Keratinocyte (primary cell): ENCODE measurements at regions not wholly inside any gene's neighbourhood (a gene's known extent, or its start where the extent isn't known, plus 50 kb on each side); places are given as distances from the start of the nearest gene placed in this dataset.
A peak's percentile ranks its signal among the peaks of the same experiment; 100 is the strongest.

Experiments used
- DNase-seq: peaks from one replicate; pipeline ENCODE4 v3.0.0-alpha.2; 2011; ENCODE audit warnings: low read depth, missing footprints, low spot score
- FAIRE-seq: peaks from 2 replicates; lab custom pipeline; 2011; peaks lifted over from hg19 to GRCh38; lab: Jason Lieb, UNC
- H2AFZ ChIP-seq: 2 replicates; pipeline ENCODE4 v1.6.0; 2012; ENCODE audit warnings: low read length, control low read depth, inconsistent platforms; ENCODE audit not compliant: control insufficient read depth
- H3K27ac ChIP-seq: 2 replicates; pipeline ENCODE4 v1.5.1; 2011; ENCODE audit warnings: low read length; ENCODE audit not compliant: control insufficient read depth, insufficient read depth
- H3K27me3 ChIP-seq: 3 replicates; pipeline ENCODE4 v1.6.0; 2011; ENCODE audit warnings: low read length; ENCODE audit not compliant: control insufficient read depth, insufficient read depth; ENCODE audit errors: extremely low read depth
- H3K36me3 ChIP-seq, 2 experiments: 2 replicates in 1 of 2; 3 replicates in 1 of 2; pipeline ENCODE4 v1.5.1; 2011; ENCODE audit warnings: low read length in 2 of 2, mild to moderate bottlenecking in 1 of 2; ENCODE audit not compliant: control insufficient read depth in 2 of 2, insufficient read depth in 2 of 2; ENCODE audit errors: extremely low read depth in 1 of 2
- H3K4me1 ChIP-seq: 3 replicates; pipeline ENCODE4 v1.5.1; 2011; ENCODE audit warnings: low read length; ENCODE audit not compliant: control insufficient read depth, insufficient read depth; ENCODE audit errors: extremely low read depth
- H3K4me2 ChIP-seq: 3 replicates; pipeline ENCODE4 v1.6.0; 2011; ENCODE audit warnings: low read depth, low read length; ENCODE audit not compliant: control insufficient read depth, insufficient read depth; ENCODE audit errors: extremely low read depth
- H3K4me3 ChIP-seq, 3 experiments: fragments of 200-600 bp in 1 of 3; sonication (generic) in 1 of 3; 2 replicates in 2 of 3; 3 replicates in 1 of 3; pipeline ENCODE4 v1.5.1; 2011 to 2016; ENCODE audit warnings: low read length in 3 of 3, mild to moderate bottlenecking in 3 of 3, control low read depth in 2 of 3, inconsistent platforms in 1 of 3, low read depth in 1 of 3, mixed read lengths in 1 of 3, mixed run types in 1 of 3, moderate library complexity in 1 of 3; ENCODE audit not compliant: control insufficient read depth in 2 of 3, insufficient read depth in 2 of 3; ENCODE audit errors: extremely low read depth in 1 of 3
- H3K79me2 ChIP-seq: 2 replicates; pipeline ENCODE4 v1.6.0; 2012; ENCODE audit warnings: low read length; ENCODE audit not compliant: control insufficient read depth, insufficient read depth
- H3K9ac ChIP-seq: 3 replicates; pipeline ENCODE4 v1.6.0; 2011; ENCODE audit warnings: low read length; ENCODE audit not compliant: control insufficient read depth, insufficient read depth; ENCODE audit errors: extremely low read depth
- H3K9me1 ChIP-seq: 3 replicates; pipeline ENCODE4 v1.6.0; 2011; ENCODE audit warnings: low read length; ENCODE audit not compliant: control insufficient read depth, insufficient read depth; ENCODE audit errors: extremely low read depth
- H3K9me3 ChIP-seq: 2 replicates; pipeline ENCODE4 v1.5.1; 2012; ENCODE audit warnings: low read depth, low read length; ENCODE audit not compliant: control insufficient read depth
- H4K20me1 ChIP-seq: 3 replicates; pipeline ENCODE4 v1.6.0; 2011; ENCODE audit warnings: low read length; ENCODE audit not compliant: control insufficient read depth, insufficient read depth; ENCODE audit errors: extremely low read depth
- EZH2 ChIP-seq: IDR thresholded peaks from one replicate; pipeline ENCODE4 v1.6.1; 2012; ENCODE audit warnings: inconsistent platforms, mild to moderate bottlenecking, low read length, moderate library complexity
- dilution Hi-C: fragments of 300-500 bp; cut with MboI; formaldehyde crosslinking; loops from one replicate; pipeline ENCODE4 v1.7.0; 2020; ENCODE audit warnings: low sequenced_read_pairs; ENCODE audit not compliant: extremely low pct_ligation_motif_present
- TF ChIP-seq, protein P1 (sequence below), 3 experiments: IDR thresholded peaks in 1 of 3; conservative IDR thresholded peaks in 1 of 3; optimal IDR thresholded peaks in 1 of 3; 2 replicates in 2 of 3; 3 replicates in 1 of 3; pipeline versions ENCODE3 to v1.5.1; 2011; ENCODE audit warnings: low read length in 3 of 3, mild to moderate bottlenecking in 3 of 3, moderate library complexity in 2 of 3, control low read depth in 1 of 3, inconsistent platforms in 1 of 3; ENCODE audit not compliant: insufficient read depth in 2 of 3; ENCODE audit errors: extremely low read depth in 1 of 3

DNA sequence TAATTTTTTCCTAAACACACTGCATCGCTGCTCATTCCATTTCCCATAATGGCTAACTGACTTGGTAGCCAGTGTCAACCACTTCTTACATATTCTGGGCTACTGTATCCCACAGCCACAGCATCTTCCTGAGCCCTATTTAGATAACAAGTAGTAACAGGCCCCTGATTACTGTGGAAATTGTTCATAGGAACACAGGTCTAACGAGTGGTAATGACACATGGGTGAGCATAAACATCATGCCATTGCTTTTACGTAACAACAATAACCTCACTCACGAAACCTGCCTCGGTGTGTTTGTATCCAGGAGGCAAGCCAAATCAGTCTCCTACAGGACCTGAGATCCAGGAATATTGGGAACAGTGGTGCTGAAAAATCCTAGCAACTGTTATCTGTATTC, 438.6 kb downstream of the KLF5 start:
- dilution Hi-C loops: no loop called here
- FAIRE-seq: peak; percentile 99

DNA sequence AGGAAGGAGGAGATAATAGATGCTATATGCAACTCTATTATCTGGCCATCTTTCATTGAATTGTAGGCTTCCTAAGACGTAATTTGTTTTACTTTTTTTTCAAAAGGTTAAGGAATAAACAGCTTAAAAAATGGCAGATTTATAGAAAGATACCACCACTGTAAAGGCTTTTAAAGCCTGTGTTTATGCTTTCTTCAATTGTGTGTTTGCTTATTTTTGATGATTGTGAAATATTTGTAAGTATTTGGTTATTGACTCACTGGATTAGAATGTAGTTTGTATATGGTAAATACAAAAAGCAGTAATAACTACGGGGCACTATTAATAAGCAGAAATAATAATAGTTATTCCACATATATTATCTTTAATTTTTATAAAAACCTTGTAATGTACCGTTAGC, 437.9 kb downstream of the KLF5 start:
- peak overlapping the region; percentile 70 for H3K27ac ChIP-seq
- no peaks in the 10 kb centered on the region for H3K27me3 ChIP-seq
- no peak overlapping the region for H2AFZ ChIP-seq
- TF ChIP-seq, protein P1, sequence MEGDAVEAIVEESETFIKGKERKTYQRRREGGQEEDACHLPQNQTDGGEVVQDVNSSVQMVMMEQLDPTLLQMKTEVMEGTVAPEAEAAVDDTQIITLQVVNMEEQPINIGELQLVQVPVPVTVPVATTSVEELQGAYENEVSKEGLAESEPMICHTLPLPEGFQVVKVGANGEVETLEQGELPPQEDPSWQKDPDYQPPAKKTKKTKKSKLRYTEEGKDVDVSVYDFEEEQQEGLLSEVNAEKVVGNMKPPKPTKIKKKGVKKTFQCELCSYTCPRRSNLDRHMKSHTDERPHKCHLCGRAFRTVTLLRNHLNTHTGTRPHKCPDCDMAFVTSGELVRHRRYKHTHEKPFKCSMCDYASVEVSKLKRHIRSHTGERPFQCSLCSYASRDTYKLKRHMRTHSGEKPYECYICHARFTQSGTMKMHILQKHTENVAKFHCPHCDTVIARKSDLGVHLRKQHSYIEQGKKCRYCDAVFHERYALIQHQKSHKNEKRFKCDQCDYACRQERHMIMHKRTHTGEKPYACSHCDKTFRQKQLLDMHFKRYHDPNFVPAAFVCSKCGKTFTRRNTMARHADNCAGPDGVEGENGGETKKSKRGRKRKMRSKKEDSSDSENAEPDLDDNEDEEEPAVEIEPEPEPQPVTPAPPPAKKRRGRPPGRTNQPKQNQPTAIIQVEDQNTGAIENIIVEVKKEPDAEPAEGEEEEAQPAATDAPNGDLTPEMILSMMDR (optimal IDR thresholded peaks at IDR 0.05 in 1 of 3, IDR thresholded peaks at IDR 0.05 in 1 of 3, conservative IDR thresholded peaks at IDR 0.05 in 1 of 3; ENCODE audit: extremely low read depth in 1 of 3, insufficient read depth in 2 of 3, low read length in 3 of 3): no peak
- no peak for TF ChIP-seq EZH2
- no peaks in the 10 kb centered on the region for H3K9me3 ChIP-seq
- dilution Hi-C loops: no loop called here
- H3K9ac ChIP-seq: no peak overlapping the region
- H3K79me2 ChIP-seq: no peaks in the 10 kb centered on the region
- FAIRE-seq (peak; percentile 29), DNase-seq (no peak)
- H3K4me2 ChIP-seq: no peak overlapping the region
- peaks cover 17% of the 10 kb centered on the region for H3K4me1 ChIP-seq
- H3K9me1 ChIP-seq: no peaks in the 10 kb centered on the region
- no peak overlapping the region for H3K4me3 ChIP-seq
- H3K36me3 ChIP-seq: no peaks in the 10 kb centered on the region
- H4K20me1 ChIP-seq: no peaks in the 10 kb centered on the region

More for the DNA sequence above, 438.6 kb downstream of the KLF5 start:
- Histone ChIP-seq H3K4me3 (no peak overlapping the region), H3K79me2 (no peaks in the 10 kb centered on the region), H4K20me1 (no peaks in the 10 kb centered on the region), H3K9ac (peak overlapping the region; percentile 29), H2AFZ (peak overlapping the region; percentile 16), H3K27ac (peak overlapping the region; percentile 70), H3K9me3 (no peaks in the 10 kb centered on the region), H3K27me3 (no peaks in the 10 kb centered on the region), H3K9me1 (no peaks in the 10 kb centered on the region), H3K36me3 (no peaks in the 10 kb centered on the region), H3K4me1 (peaks cover 17% of the 10 kb centered on the region), H3K4me2 (peak overlapping the region; percentile 59)
- peak; percentile 75 for DNase-seq
- TF ChIP-seq EZH2: no peak
- TF ChIP-seq, protein P1 (optimal IDR thresholded peaks at IDR 0.05 in 1 of 3, IDR thresholded peaks at IDR 0.05 in 1 of 3, conservative IDR thresholded peaks at IDR 0.05 in 1 of 3; ENCODE audit: extremely low read depth in 1 of 3, insufficient read depth in 2 of 3, low read length in 3 of 3): no peak
